GM21447 (cell line): ENCODE measurements at regions not wholly inside any gene's neighbourhood (a gene's known extent, or its start where the extent isn't known, plus 50 kb on each side); places are given as distances from the start of the nearest gene placed in this dataset.

ENCODE experiments used
- ATAC-seq: cut with Tn5 transposase; IDR thresholded peaks from one replicate; pipeline ENCODE4 v1.9.1; 2021; ENCODE audit not compliant: unreplicated experiment

GRCh38 chrY:8656101-8656500, 681.2 kb upstream of the TSPY4 start:
- no peak for ATAC-seq

- ATAC-seq: no peak
Measured at GRCh38 chrY:8656515-8656914, 680.7 kb upstream of the TSPY4 start.

GRCh38 chrY:8659721-8660120, 677.5 kb upstream of the TSPY4 start:
- ATAC-seq: no peak

GRCh38 chrY:8673896-8674295, 663.4 kb upstream of the TSPY4 start:
- no peak for ATAC-seq

- ATAC-seq: no peak
Measured at GRCh38 chrY:8677336-8677935, 659.8 kb upstream of the TSPY4 start.

- no peak for ATAC-seq
Measured at GRCh38 chrY:8687154-8687553, 650.1 kb upstream of the TSPY4 start.

GRCh38 chrY:8690901-8691685, 646.2 kb upstream of the TSPY4 start:
- no peak for ATAC-seq

GRCh38 chrY:8698571-8698970, 638.7 kb upstream of the TSPY4 start:
- ATAC-seq: no peak

GRCh38 chrY:8705636-8706300, 631.5 kb upstream of the TSPY4 start:
- no peak for ATAC-seq

GRCh38 chrY:8712296-8712695, 625.0 kb upstream of the TSPY4 start:
- no peak for ATAC-seq

GRCh38 chrY:8715226-8715625, 622.0 kb upstream of the TSPY4 start:
- ATAC-seq: no peak

- ATAC-seq: no peak
Measured at GRCh38 chrY:8726616-8727015, 610.6 kb upstream of the TSPY4 start.

GRCh38 chrY:8729971-8730370, 607.3 kb upstream of the TSPY4 start:
- ATAC-seq: no peak

GRCh38 chrY:8741343-8742069, 595.8 kb upstream of the TSPY4 start:
- no peak for ATAC-seq

GRCh38 chrY:8764184-8764583, 573.1 kb upstream of the TSPY4 start:
- ATAC-seq: no peak

GRCh38 chrY:8781184-8781890, 555.9 kb upstream of the TSPY4 start:
- no peak for ATAC-seq

GRCh38 chrY:8794561-8794960, 542.7 kb upstream of the TSPY4 start:
- ATAC-seq: no peak

- ATAC-seq: no peak
Measured at GRCh38 chrY:8804317-8804716, 532.9 kb upstream of the TSPY4 start.

GRCh38 chrY:8807648-8808408, 529.4 kb upstream of the TSPY4 start:
- no peak for ATAC-seq

- no peak for ATAC-seq
Measured at GRCh38 chrY:8808611-8809010, 528.7 kb upstream of the TSPY4 start.
